22Rv1 (cell line): ENCODE measurements at regions not wholly inside any gene's neighbourhood (a gene's known extent, or its start where the extent isn't known, plus 50 kb on each side); places are given as distances from the start of the nearest gene placed in this dataset.

Experiments used
- H3K27ac ChIP-seq: fragments of 450-650 bp; 2 replicates; pipeline ENCODE4 v1.5.1; 2017
- ZFX ChIP-seq: fragments of 450-650 bp; IDR thresholded peaks from 2 replicates; pipeline ENCODE4 v1.6.1; 2017; ENCODE audit warnings: antibody characterized with exemption, borderline replicate concordance
- TF ChIP-seq, protein P1 (sequence below): fragments of 450-650 bp; IDR thresholded peaks from 2 replicates; pipeline ENCODE4 v1.5.1; 2017; ENCODE audit warnings: mild to moderate bottlenecking

GRCh38 chrX:20513185-20513584, 246.5 kb upstream of the RPS6KA3 start:
- no peak overlapping the region for H3K27ac ChIP-seq

DNA sequence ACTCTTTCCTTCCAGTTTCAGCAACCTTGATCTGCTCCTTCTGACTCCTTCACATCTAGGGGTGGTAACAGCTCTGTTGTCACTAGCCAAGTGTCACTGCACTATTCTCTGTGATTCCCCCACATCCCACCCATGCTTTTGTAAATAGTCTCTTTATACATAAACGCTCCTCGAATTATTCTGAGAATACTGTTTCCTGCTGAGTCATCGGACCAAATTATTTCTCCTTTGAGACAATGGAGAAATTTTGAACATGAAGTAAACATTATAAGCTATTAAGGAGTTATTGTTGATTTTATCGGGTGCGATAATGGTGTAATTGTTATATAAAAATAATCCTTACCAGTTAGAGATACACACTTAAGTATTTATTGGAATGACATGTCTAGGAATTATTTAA, 245.1 kb upstream of the RPS6KA3 start:
- H3K27ac ChIP-seq = no peak overlapping the region
- TF ChIP-seq ZFX = no peak
- TF ChIP-seq, protein P1, sequence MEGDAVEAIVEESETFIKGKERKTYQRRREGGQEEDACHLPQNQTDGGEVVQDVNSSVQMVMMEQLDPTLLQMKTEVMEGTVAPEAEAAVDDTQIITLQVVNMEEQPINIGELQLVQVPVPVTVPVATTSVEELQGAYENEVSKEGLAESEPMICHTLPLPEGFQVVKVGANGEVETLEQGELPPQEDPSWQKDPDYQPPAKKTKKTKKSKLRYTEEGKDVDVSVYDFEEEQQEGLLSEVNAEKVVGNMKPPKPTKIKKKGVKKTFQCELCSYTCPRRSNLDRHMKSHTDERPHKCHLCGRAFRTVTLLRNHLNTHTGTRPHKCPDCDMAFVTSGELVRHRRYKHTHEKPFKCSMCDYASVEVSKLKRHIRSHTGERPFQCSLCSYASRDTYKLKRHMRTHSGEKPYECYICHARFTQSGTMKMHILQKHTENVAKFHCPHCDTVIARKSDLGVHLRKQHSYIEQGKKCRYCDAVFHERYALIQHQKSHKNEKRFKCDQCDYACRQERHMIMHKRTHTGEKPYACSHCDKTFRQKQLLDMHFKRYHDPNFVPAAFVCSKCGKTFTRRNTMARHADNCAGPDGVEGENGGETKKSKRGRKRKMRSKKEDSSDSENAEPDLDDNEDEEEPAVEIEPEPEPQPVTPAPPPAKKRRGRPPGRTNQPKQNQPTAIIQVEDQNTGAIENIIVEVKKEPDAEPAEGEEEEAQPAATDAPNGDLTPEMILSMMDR = no peak

More at GRCh38 chrX:20513185-20513584, 246.5 kb upstream of the RPS6KA3 start:
- TF ChIP-seq, protein P1 = no peak
- TF ChIP-seq ZFX = no peak

- no peak for TF ChIP-seq ZFX
- TF ChIP-seq, protein P1 = no peak
- no peak overlapping the region for H3K27ac ChIP-seq
These were observed 241.4 kb upstream of the RPS6KA3 start for GRCh38 chrX:20507901-20508620.

- TF ChIP-seq, protein P1 = no peak
- TF ChIP-seq ZFX = no peak
- no peak overlapping the region for H3K27ac ChIP-seq
These were observed 240.0 kb upstream of the RPS6KA3 start for GRCh38 chrX:20506739-20507138.

GRCh38 chrX:20500949-20501348, 234.2 kb upstream of the RPS6KA3 start:
- no peak for TF ChIP-seq ZFX
- TF ChIP-seq, protein P1 = no peak
- no peak overlapping the region for H3K27ac ChIP-seq

GRCh38 chrX:20500171-20500865, 233.6 kb upstream of the RPS6KA3 start:
- H3K27ac ChIP-seq = no peak overlapping the region
- no peak for TF ChIP-seq ZFX
- TF ChIP-seq, protein P1 = no peak

- TF ChIP-seq, protein P1 = no peak
- no peak for TF ChIP-seq ZFX
- H3K27ac ChIP-seq = no peak overlapping the region
These were observed 233.1 kb upstream of the RPS6KA3 start for GRCh38 chrX:20499763-20500162.
